Psoas muscle (tissue), 7 donors: ENCODE measurements at regions not wholly inside any gene's neighbourhood (a gene's known extent, or its start where the extent isn't known, plus 50 kb on each side); places are given as distances from the start of the nearest gene placed in this dataset.

Experiments
- ATAC-seq, 4 donors: fragments of 200-7000 bp; cut with Tn5 transposase; one replicate each; pipeline ENCODE4 v1.9.1; 2020; ENCODE audit warnings: moderate library complexity in 3 of 4, mild to moderate bottlenecking in 2 of 4
- DNase-seq, 2 donors: peaks; one replicate each; pipeline ENCODE4 v3.0.0-alpha.2; 2020
- H3K27ac ChIP-seq: fragments of 200-600 bp; one replicate; pipeline ENCODE4 v1.8.0; 2022
- H3K27me3 ChIP-seq, 3 donors: fragments of 200-600 bp in 1 of 3; one replicate each; pipeline versions ENCODE4 v1.6.1 to v1.8.0; 2013 to 2022; ENCODE audit warnings: low read length in 2 of 3, mild to moderate bottlenecking in 2 of 3, moderate library complexity in 1 of 3; ENCODE audit not compliant: insufficient read depth in 3 of 3
- H3K36me3 ChIP-seq, 2 donors: fragments of 200-600 bp in 1 of 2; one replicate each; pipeline versions ENCODE4 v1.6.1 to v1.8.0; 2013 to 2022; ENCODE audit warnings: low read depth in 1 of 2, mild to moderate bottlenecking in 1 of 2, moderate library complexity in 1 of 2; ENCODE audit not compliant: insufficient read depth in 1 of 2
- H3K4me1 ChIP-seq: fragments of 200-600 bp; one replicate; pipeline ENCODE4 v1.8.0; 2022
- H3K4me3 ChIP-seq: fragments of 200-600 bp; one replicate; pipeline ENCODE4 v1.8.0; 2022; ENCODE audit warnings: mild to moderate bottlenecking
- H3K9me3 ChIP-seq: fragments of 200-600 bp; one replicate; pipeline ENCODE4 v1.8.0; 2022
- CTCF ChIP-seq: fragments of 200-600 bp; IDR thresholded peaks from one replicate; pipeline ENCODE4 v1.8.0; 2022; ENCODE audit warnings: antibody characterized with exemption
- WGBS, 3 donors: extraction: QIAGEN DNeasy Blood & Tissue Kit; methylation state at CpG; one replicate each; pipeline versions ENCODE4 v1.1.6 to v1.1.7; 2013; 5-methylcytosine and 5-hydroxymethylcytosine counted together
- intact Hi-C, 2 donors: fragments of 100-400 bp; cut with DNase I; formaldehyde crosslinking; loops; one replicate each; pipeline versions ENCODE4 v1.11.0 to v1.14.2; 2022
- donor health status: healthy with polysubstance abuse.
- donor health status: DM: no; HTN: no; CAD: no; lungs with moderate emphysema.
- donor health status: Bipolar disorder and iron deficiency.
- donor health status: healthy.
- donor health status: DM: yes; HTN: yes; CAD: no.
- donor health status: DM: no; HTN: no; CAD: no.
- donor health status: DM: yes; HTN: yes; CAD: no.

DNA sequence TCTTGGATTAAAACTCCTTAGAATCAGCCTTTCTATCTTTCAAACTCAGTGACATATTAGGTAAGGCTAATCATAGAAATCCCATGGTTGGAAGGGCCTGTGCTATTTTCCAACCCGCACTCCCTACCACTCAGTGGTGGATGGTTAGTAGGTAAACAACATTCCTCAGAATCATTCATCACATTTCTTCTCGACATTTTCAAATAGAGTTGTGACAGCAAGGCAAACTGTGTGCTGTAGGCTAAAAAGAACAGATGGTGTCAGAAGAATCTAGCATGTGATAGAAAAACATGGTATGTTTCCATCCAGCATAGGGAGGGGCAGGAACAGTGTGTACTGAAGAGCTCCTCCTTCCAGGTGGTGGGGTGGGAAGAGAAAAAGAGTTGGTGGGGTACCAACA is 227.3 kb upstream of the NMUR2 start:
- TF ChIP-seq CTCF: no peak
- DNase-seq: no peak
- Histone ChIP-seq H3K27ac (no peak overlapping the region), H3K36me3 (no peaks in the 10 kb centered on the region), H3K4me3 (no peak overlapping the region), H3K27me3 (no peaks in the 10 kb centered on the region), H3K9me3 (no peaks in the 10 kb centered on the region), H3K4me1 (no peaks in the 10 kb centered on the region)
- WGBS, 3 donors: 74 to 82% (median 77%) methylated on average over 2 of the region's 2 CpGs
- ATAC-seq: no peak
- intact Hi-C loops: no loop called here

DNA sequence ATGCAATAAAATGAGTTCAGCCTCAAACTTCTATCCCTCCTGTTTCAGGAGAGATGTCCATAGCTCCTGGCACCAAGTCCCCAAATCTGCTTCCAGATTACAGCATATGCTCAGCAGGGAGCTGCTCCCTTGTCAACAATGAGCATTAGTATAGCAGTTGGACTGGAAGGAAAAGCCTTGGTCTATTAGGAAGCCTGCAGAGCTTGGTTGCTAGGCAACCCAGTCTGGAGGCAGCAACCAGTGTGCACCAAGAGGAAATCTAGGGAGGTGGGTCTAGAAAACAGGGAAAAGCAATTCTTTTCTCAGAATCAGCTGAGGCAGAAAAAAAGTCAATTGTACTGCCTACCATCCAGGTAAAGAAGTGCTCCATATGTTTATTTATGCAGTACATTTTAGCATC is 229.5 kb upstream of the NMUR2 start:
- DNase-seq (no peak), ATAC-seq (no peak)
- TF ChIP-seq CTCF: no peak
- Histone ChIP-seq H3K36me3 (no peaks in the 10 kb centered on the region), H3K27ac (no peak overlapping the region), H3K9me3 (no peaks in the 10 kb centered on the region), H3K4me3 (no peak overlapping the region), H3K4me1 (no peaks in the 10 kb centered on the region), H3K27me3 (no peaks in the 10 kb centered on the region)
- intact Hi-C loops: no loop called here

- H3K27me3 ChIP-seq: no peaks in the 10 kb centered on the region
- no peaks in the 10 kb centered on the region for H3K36me3 ChIP-seq
- H3K4me1 ChIP-seq: no peaks in the 10 kb centered on the region
- WGBS, 3 donors: 15 to 29% (median 21%) methylated on average over 2 of the region's 2 CpGs
- H3K4me3 ChIP-seq: no peak overlapping the region
- ATAC-seq (peak in 2 of 4 donors; percentile 60 to 80), DNase-seq (no peak)
- no peak overlapping the region for H3K27ac ChIP-seq
- no peak for TF ChIP-seq CTCF
- intact Hi-C loops: no loop called here
- H3K9me3 ChIP-seq: no peaks in the 10 kb centered on the region
Measured at GRCh38 chr5:152638996-152639552, 234.0 kb upstream of the NMUR2 start.

- DNase-seq (no peak), ATAC-seq (no peak)
- H3K27ac ChIP-seq: no peak overlapping the region
- 75 to 78% (median 76%) methylated on average over 10 of the region's 10 CpGs for WGBS, 3 donors
- no peak for TF ChIP-seq CTCF
- intact Hi-C loops: no loop called here
- no peak overlapping the region for H3K4me3 ChIP-seq
- no peaks in the 10 kb centered on the region for H3K27me3 ChIP-seq
- H3K4me1 ChIP-seq: no peaks in the 10 kb centered on the region
- H3K36me3 ChIP-seq: no peaks in the 10 kb centered on the region
- H3K9me3 ChIP-seq: no peaks in the 10 kb centered on the region
Measured at GRCh38 chr5:152641970-152642805, 237.1 kb upstream of the NMUR2 start.
